ENCODE measurements at regions not wholly inside any gene's neighbourhood (a gene's known extent, or its start where the extent isn't known, plus 50 kb on each side); places are given as distances from the start of the nearest gene placed in this dataset.
"Not testable (repeated sequence)": the region's sequence is repeated elsewhere in the genome, so short reads cannot be mapped to it uniquely, and the experiment has no call there.

- TF ChIP-seq ATF6 (CRISPR knock-in tag; IDR thresholded peaks at IDR 0.05) (no peak), ARID4B (CRISPR knock-in tag; IDR thresholded peaks at IDR 0.05; ENCODE audit: borderline replicate concordance) (no peak)
These were observed 391.5 kb upstream of the CHORDC1 start (continued) for GRCh38 chr11:90614318-90614717.

GRCh38 chr11:90613037-90613436, 390.2 kb upstream of the CHORDC1 start:
- CTCF ChIA-PET; H3K9me3 Mint-ChIP-seq; H3K4me3 Mint-ChIP-seq; H3K27me3 Mint-ChIP-seq (ENCODE audit: low read depth); H3K36me3 Mint-ChIP-seq; POLR2A ChIA-PET; DNase-seq (ENCODE audit: low spot score); ATAC-seq: not testable (repeated sequence)
- peaks cover 14% of the 10 kb centered on the region for H3K4me1 Mint-ChIP-seq
- 0 out of 2 replicates have a peak overlapping the region, but pooled peaks have one; percentile 12 for H3K27ac Mint-ChIP-seq

GRCh38 chr11:90606721-90607120, 383.9 kb upstream of the CHORDC1 start:
- no peak overlapping the region for H3K27ac Mint-ChIP-seq
- no peak for DNase-seq (ENCODE audit: low spot score)
- no peaks in the 10 kb centered on the region for H3K36me3 Mint-ChIP-seq
- TF ChIP-seq CREB1 (CRISPR knock-in tag; IDR thresholded peaks at IDR 0.05), result no peak
- no peaks in the 10 kb centered on the region for H3K27me3 Mint-ChIP-seq (ENCODE audit: low read depth)
- ChIA-PET POLR2A (no interaction called here), CTCF (no interaction called here)
- no peak overlapping the region for H3K4me3 Mint-ChIP-seq
- H3K9me3 Mint-ChIP-seq, result peaks cover 13% of the 10 kb centered on the region
- no peak for ATAC-seq
- 0 out of 2 replicates have a peak, but pooled peaks cover 4% of the 10 kb centered on the region for H3K4me1 Mint-ChIP-seq

GRCh38 chr11:90601261-90601660, 378.4 kb upstream of the CHORDC1 start:
- Mint-ChIP-seq H3K27me3 (ENCODE audit: low read depth) (no peaks in the 10 kb centered on the region), H3K4me3 (no peak overlapping the region), H3K9me3 (peaks cover 13% of the 10 kb centered on the region), H3K36me3 (no peaks in the 10 kb centered on the region), H3K4me1 (no peaks in the 10 kb centered on the region), H3K27ac (no peak overlapping the region)
- ChIA-PET POLR2A (interaction anchor here (0.6 kb wide), 1 partner anchor 589 kb away, joined by 3 read pairs; no protein-coding TSS in a partner anchor), CTCF (no interaction called here)
- DNase-seq (ENCODE audit: low spot score), result no peak
- no peak for ATAC-seq
- TF ChIP-seq ZNF512 (CRISPR knock-in tag; IDR thresholded peaks at IDR 0.05; ENCODE audit: borderline replicate concordance) (no peak), NFYB (CRISPR knock-in tag; conservative IDR thresholded peaks at IDR 0.05; ENCODE audit: low read depth) (no peak), USF2 (CRISPR knock-in tag; IDR thresholded peaks at IDR 0.05) (no peak), ZNF232 (CRISPR knock-in tag; IDR thresholded peaks at IDR 0.05) (no peak), RELA (CRISPR knock-in tag; IDR thresholded peaks at IDR 0.05; ENCODE audit: borderline replicate concordance) (no peak), GRHL2 (CRISPR knock-in tag; IDR thresholded peaks at IDR 0.05; ENCODE audit: insufficient replicate concordance, severe bottlenecking) (no peak), PRRX2 (CRISPR knock-in tag; IDR thresholded peaks at IDR 0.05) (no peak), IRF1 (CRISPR knock-in tag; IDR thresholded peaks at IDR 0.05) (no peak), ZBTB21 (CRISPR knock-in tag; IDR thresholded peaks at IDR 0.05; ENCODE audit: borderline replicate concordance) (no peak), MAX (CRISPR knock-in tag; IDR thresholded peaks at IDR 0.05) (no peak), JAZF1 (CRISPR knock-in tag; IDR thresholded peaks at IDR 0.05) (no peak), SOX15 (CRISPR knock-in tag; IDR thresholded peaks at IDR 0.05) (no peak), MYBL2 (CRISPR knock-in tag; IDR thresholded peaks at IDR 0.05) (no peak), ARID4B (CRISPR knock-in tag; IDR thresholded peaks at IDR 0.05; ENCODE audit: borderline replicate concordance) (no peak)
